ENCODE measurements at regions not wholly inside any gene's neighbourhood (a gene's known extent, or its start where the extent isn't known, plus 50 kb on each side); places are given as distances from the start of the nearest gene placed in this dataset.
"Not testable (repeated sequence)": the region's sequence is repeated elsewhere in the genome, so short reads cannot be mapped to it uniquely, and the experiment has no call there.

DNA sequence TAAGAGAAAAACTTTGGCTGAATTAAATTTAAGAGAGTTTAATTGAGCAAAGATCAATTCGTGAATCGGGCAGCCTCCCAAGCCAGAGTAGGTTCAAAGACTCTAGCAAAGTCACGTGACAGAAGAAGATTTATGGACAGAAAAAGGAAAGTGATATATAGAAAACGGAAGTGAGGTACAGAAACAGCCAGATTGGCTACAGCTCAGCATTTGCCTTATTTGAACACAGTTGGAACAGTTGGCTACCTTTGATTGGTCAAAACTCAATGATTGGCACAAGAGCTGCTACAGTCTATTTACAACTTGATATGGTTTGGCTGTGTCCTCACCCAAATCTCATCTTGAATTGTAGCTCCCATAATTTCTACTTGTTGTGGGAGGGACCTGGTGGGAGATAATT, 102.6 kb downstream of the PLG start:
- DNase-seq, result no peak

GRCh38 chr6:160808263-160808662, 106.2 kb downstream of the PLG start:
- no peak for DNase-seq

DNA sequence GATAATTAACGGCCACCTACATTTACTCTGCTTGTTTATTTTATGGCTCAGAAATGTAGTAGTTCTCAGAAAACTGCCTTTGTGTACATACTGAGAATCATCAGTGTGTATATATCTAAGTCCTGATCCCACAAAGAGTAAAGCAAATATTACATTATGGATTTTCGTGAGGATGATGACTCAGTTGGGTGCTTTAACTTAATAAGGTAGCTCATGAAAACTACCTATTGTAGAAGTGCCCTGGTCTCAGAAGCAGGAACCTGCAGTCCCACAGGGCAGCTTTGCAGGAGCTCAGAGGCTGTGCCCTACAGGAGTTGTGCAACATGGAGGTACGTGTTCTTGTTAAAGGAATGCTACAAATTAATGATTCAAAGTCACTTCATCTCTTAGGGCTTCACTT, 108.2 kb downstream of the PLG start:
- DNase-seq, result no peak

GRCh38 chr6:160812097-160812496, 110.1 kb downstream of the PLG start:
- DNase-seq, result no peak

DNA sequence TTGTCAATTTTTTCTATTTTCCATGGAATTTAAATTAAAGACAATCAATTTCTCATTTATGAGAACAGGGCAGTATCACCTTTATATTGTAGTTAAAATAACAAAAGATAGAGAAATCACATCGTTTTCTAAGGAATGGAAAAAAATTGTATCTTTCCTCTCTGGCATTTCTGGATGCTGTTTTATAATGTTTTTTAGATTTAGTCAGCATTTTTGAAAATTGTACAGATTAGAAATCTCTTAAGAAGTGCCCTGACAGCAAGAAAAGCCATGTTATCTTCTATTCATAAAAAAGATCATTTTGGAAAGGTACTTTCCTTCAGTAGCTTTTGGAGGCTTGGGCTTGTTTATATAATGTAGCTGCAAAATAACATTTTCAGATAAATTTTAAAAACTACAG, 116.9 kb downstream of the PLG start:
- no peak for DNase-seq

DNA sequence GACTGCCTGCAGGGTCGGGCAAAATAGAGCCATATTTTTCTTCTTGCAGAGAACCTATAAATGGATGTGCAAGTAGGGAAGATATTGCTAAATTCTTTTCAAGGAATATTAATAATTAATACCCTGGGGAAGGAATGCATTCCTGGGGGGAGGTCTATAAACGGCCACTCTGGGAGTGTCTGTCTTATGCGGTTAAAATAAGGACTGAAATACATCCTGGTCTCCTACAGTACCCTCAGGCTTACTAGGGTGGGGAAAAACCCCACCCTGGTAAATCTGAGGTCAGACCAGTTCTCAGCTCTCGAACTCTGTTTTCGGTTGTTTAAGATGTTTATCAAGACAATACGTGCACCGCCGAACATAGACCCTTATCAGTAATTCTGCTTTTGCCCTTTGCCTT, 118.6 kb downstream of the PLG start:
- not testable (repeated sequence) for DNase-seq

GRCh38 chr6:160831739-160832138, 129.7 kb downstream of the PLG start:
- DNase-seq, result no peak

DNA sequence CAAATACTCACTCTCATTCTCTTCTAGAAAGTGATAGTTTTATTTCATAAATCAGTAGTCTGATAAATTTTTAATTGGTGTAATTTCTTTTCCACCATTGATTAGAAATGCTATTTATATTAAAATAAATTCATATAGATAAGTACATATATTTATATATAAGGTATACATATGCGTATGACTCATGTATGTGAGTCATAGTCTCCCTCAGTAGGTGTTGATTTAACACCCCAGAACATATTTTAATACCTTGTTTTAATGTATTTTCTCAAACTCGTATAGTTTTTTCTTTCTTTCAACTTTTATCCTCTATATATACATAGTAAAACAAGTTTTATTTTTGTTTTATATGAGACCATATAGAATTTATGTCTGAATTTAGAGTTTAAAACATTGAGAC, 130.4 kb downstream of the PLG start:
- no peak for DNase-seq

GRCh38 chr6:160837146-160837545, 135.1 kb downstream of the PLG start:
- DNase-seq, result no peak

- DNase-seq, result no peak
Observed at GRCh38 chr6:160851031-160851430, 140.5 kb upstream of the MAP3K4 start.

- DNase-seq, result no peak
Observed at GRCh38 chr6:160853946-160854345, 137.6 kb upstream of the MAP3K4 start.

DNA sequence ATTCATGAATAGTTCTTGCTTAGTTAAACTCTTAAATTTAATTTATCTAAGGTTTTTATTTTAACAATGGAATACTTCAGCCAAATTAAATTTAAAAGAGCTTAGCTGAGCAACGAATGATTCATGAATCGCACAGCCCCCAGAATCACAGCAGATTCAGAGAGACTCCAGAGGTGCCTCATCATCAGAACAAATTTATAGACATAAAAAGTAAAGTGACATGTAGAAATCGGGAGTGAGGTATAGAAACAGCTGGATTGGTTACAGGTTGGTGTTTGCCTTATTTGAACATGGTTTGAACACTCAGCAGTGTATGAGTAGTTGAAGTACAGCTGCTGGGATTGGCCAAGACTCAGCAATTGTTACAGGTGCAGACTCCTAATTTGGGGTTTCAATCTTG, 132.7 kb upstream of the MAP3K4 start:
- no peak for DNase-seq

- no peak for DNase-seq
Observed at GRCh38 chr6:160859822-160860221, 131.7 kb upstream of the MAP3K4 start.

DNA sequence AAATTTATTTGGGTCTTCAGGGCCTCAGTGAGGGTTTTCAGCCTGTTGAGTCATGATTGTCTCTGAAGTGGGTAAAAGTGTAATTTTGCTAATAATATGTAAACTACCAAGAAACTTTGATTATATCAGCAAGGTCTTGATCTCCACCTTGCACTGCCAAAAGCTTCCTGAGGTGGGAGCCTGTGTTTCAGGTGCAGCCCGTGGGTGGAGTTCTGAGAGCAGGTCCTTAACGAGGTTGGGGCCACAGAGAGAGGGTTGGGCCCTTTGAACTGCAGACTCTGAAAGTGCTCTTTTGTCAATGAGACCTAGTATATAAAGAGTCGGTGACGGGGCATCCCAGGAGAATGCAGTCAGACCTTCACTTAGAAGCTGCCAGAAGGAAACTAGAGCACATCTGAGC, 129.7 kb upstream of the MAP3K4 start:
- DNase-seq, result no peak

GRCh38 chr6:160863782-160864181, 127.8 kb upstream of the MAP3K4 start:
- no peak for DNase-seq

DNA sequence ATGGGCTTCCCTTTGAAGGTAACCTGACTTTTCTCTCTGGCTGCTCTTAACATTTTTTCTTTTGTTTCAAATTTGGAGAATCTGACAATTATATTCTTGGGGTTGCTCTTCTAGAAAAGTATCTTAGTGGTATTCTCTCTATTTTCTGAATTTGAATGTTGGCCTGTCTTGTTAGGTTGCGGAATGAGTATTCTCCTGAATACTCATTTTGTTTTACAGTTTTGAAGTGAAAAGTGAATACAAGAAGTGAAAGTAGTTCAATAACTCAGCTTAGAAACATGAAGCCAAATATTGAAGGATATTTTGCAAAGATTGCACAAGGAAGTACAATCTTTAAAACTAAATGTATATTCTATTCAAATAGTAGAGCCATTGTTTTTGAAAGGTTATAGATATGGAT, 120.2 kb upstream of the MAP3K4 start:
- no peak for DNase-seq

DNA sequence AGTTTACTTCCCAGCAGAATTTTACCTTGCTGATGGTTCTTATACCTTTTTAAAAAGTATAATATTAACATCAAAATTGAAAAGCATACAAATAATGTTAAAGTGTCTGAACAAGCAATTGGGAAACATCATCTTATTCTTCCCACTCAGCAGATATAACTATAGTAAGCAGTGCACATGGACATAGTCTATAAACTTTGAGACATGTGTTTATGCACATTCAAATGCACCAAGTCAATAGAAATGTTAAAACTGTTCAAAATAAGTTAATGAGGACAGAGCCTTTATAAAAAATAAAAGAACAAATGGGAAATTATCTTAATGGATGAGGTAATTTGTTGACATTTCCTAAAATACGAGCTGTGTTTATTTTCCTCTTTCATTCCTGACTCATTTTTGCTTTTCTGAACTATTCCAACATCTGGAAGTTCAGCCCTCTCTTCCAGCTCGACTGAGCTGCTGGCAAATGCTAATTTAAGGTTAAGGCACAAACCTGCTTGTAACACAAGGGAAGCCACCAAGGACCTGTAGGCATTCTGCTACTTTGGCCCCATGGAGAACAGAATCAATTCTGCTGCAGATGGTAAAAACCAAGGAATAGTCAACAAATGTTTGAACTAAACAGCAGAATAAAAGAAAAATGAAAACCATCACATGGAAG, 110.3 kb upstream of the MAP3K4 start:
- DNase-seq, result no peak

GRCh38 chr6:160882006-160882405, 109.6 kb upstream of the MAP3K4 start:
- no peak for DNase-seq

GRCh38 chr6:160882791-160883279, 108.7 kb upstream of the MAP3K4 start:
- DNase-seq, result no peak

DNA sequence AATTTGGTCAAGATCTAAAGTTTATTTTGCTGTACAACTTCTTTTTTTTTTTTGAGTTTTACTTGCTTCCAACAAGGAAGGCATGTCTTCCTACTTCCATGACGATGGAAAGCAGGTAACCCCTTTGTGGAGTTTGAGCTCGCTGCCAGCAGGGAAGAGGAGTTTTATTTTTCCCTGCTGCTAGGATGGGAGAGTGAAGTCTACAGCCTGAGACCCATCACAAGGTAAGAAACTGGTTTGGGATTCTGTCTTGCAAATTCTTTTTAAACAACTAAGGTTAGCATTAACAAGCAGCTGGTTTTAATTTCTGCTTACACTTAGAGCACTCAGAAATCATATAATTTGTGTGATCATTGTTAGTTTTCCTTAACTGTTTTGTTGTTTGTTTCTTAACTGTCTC, 108.0 kb upstream of the MAP3K4 start:
- no peak for DNase-seq

GRCh38 chr6:160883999-160884398, 107.6 kb upstream of the MAP3K4 start:
- no peak for DNase-seq

GRCh38 chr6:160889148-160889547, 102.4 kb upstream of the MAP3K4 start:
- not testable (repeated sequence) for DNase-seq

- DNase-seq, result no peak
Observed at GRCh38 chr6:160891690-160892089, 99.9 kb upstream of the MAP3K4 start.

- DNase-seq, result no peak
Observed at GRCh38 chr6:160895562-160895961, 96.0 kb upstream of the MAP3K4 start.

DNA sequence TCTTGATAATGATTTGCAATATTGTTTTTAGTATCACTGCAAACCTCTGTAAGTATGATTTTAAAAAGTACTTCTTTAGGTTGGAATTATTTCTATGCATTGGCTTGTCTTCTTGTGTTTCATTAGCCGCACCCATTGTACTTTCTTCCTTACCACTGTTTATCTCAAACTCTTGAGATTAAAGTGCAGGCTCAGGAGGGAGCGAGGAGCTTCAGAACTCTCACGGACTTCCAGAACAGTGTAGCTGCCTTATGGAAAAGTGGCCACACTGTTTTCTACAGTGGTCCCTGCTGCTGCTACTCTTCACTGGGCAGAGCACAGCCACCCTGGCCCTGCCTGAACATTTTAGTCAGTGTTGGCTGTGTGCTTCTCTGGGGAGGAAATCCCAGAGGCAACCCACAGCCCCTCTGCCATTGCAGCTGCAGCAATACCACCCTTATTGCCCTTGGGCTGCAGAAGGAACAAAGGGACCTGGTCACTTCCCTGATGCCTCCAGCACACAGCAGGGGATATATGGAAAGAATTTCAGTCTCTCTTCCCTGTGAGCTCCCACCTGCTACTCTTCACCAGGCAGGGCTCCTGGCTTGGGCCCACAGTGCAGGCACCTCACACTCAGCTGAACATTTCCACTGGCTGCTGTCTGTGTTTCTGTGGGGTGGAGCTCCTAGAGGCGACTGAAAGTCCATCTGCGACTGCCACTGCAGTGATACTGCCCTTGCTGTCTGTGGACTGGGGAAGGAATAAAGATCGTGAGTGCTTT, 91.7 kb upstream of the MAP3K4 start:
- no peak for DNase-seq

All from CD4-positive, alpha-beta T cell treated with Interleukin-15 for 1 hour (primary cell).